Spleen (tissue), 11 donors: ENCODE measurements at regions not wholly inside any gene's neighbourhood (a gene's known extent, or its start where the extent isn't known, plus 50 kb on each side); places are given as distances from the start of the nearest gene placed in this dataset.

Experiments
- DNase-seq: peaks from one replicate; pipeline ENCODE4 v3.0.0-alpha.2; 2020
- H3K27ac ChIP-seq, 8 donors: fragments of 200-600 bp; sonication (generic) in 7 of 8; 1 replicate in 4 of 8; 2 replicates in 4 of 8; pipeline versions ENCODE4 v1.5.0 to v1.8.0; 2016 to 2021; ENCODE audit warnings: inconsistent platforms in 4 of 8, mild to moderate bottlenecking in 4 of 8, moderate library complexity in 1 of 8
- H3K27me3 ChIP-seq, 7 donors: fragments of 200-600 bp; sonication (generic) in 6 of 7; replicated peaks in 1 of 7; 1 replicate in 4 of 7; 2 replicates in 3 of 7; pipeline versions ENCODE4 v1.5.0 to v1.8.0; 2016 to 2021; ENCODE audit warnings: inconsistent platforms in 3 of 7, mild to moderate bottlenecking in 1 of 7
- H3K36me3 ChIP-seq, 6 donors: fragments of 200-600 bp; sonication (generic) in 5 of 6; 1 replicate in 4 of 6; 2 replicates in 2 of 6; pipeline versions ENCODE4 v1.5.0 to v1.8.0; 2016 to 2021; ENCODE audit warnings: inconsistent platforms in 2 of 6
- H3K4me1 ChIP-seq, 6 donors: fragments of 200-600 bp; sonication (generic) in 5 of 6; 1 replicate in 3 of 6; 2 replicates in 3 of 6; pipeline versions ENCODE4 v1.5.0 to v1.8.0; 2016 to 2021; ENCODE audit warnings: inconsistent platforms in 3 of 6
- H3K4me3 ChIP-seq, 8 donors: fragments of 200-600 bp; sonication (generic) in 7 of 8; 1 replicate in 4 of 8; 2 replicates in 4 of 8; pipeline versions ENCODE4 v1.5.0 to v1.8.0; 2016 to 2021; ENCODE audit warnings: inconsistent platforms in 4 of 8, mild to moderate bottlenecking in 4 of 8, moderate library complexity in 2 of 8
- H3K9me3 ChIP-seq, 8 donors: fragments of 200-600 bp; sonication (generic) in 7 of 8; 1 replicate in 4 of 8; 2 replicates in 4 of 8; pipeline versions ENCODE4 v1.5.0 to v1.8.0; 2016 to 2021; ENCODE audit warnings: inconsistent platforms in 4 of 8
- POLR2A ChIP-seq, 3 donors: fragments of 450-650 bp; IDR thresholded peaks; one replicate each; pipeline ENCODE4 v1.5.1; 2017; ENCODE audit warnings: antibody characterized with exemption in 3 of 3, mild to moderate bottlenecking in 1 of 3
- POLR2AphosphoS5 ChIP-seq, 3 donors: sonication (generic); formaldehyde crosslinking; IDR thresholded peaks; one replicate each; pipeline ENCODE4 v1.5.1; 2017; ENCODE audit warnings: antibody characterized with exemption in 3 of 3
- WGBS, 5 donors: extraction: QIAGEN DNeasy Blood & Tissue Kit in 3 of 5; methylation state at CpG; one replicate each; pipeline versions ENCODE4 v1.1.5 to v1.1.7; 2013 to 2018; 5-methylcytosine and 5-hydroxymethylcytosine counted together
- intact Hi-C: fragments of 100-400 bp; cut with DNase I; formaldehyde crosslinking; loops from one replicate; pipeline ENCODE4 v1.15.0; 2023; ENCODE audit warnings: low total_unique reads
- TF ChIP-seq, protein P1 (sequence below), 11 experiments: fragments of 200-600 bp in 7 of 11; fragments of 450-650 bp in 4 of 11; sonication (generic) in 4 of 11; IDR thresholded peaks in 8 of 11; conservative IDR thresholded peaks in 3 of 11; 1 replicate in 7 of 11; 2 replicates in 4 of 11; pipeline versions ENCODE4 v1.4.0 to v1.8.0; 2016 to 2021; ENCODE audit warnings: antibody characterized with exemption in 11 of 11, inconsistent platforms in 4 of 11, mild to moderate bottlenecking in 1 of 11
- donor health status: healthy with polysubstance abuse.
- donor health status: DM: no; HTN: no; CAD: no; lungs with moderate emphysema.
- donor health status: DM: no; HTN: no; CAD: no.
- donor health status: Bipolar disorder and iron deficiency.
- donor health status: healthy.
- donor health status: DM: no; HTN: no; CAD: no.
- donor health status: DM: yes; HTN: yes; CAD: no.

DNA sequence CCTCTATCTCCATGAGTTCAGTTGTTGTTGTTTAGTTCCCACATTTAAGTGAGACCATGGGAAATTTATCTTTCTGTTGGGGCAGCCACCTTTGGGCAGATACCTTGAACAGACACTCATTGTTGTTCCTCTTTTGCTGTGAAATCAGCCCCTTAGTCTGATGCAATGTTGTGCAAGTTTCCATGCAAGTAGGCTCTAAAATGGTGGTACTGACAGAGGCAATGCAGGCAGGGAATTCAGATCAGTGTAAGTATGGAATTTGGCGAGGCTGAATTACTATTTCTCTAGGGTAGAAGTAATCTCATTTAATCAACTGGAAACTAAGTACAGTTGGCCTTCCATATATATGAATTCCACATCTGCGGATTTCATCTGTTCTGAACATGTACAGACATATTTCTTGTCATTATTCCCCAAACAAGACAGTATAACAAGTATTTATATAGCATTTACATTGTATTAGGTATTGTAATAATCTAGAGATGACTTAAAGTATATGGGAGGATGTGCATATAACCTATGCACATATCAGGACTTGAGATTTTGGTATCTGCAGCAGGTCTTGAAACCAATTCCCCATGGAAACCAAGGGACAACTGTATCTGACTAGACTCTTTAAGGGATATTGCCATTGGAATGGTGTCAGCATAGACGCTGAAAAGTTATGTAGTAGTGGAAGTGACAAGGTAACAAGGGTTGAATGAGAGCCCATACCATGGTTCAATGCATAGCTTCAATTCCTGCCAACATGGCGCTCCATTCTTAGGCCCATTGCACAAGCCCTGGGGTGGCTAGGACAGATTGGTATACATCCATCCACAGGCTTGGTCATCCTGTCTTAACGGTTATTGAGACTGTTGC is 281.5 kb upstream of the HTR2A start:
- Histone ChIP-seq H3K27ac (no peak overlapping the region), H3K4me1 (no peaks in the 10 kb centered on the region), H3K36me3 (no peaks in the 10 kb centered on the region), H3K9me3 (no peaks in the 10 kb centered on the region), H3K4me3 (no peak overlapping the region), H3K27me3 (no peaks in the 10 kb centered on the region)
- intact Hi-C loops = no loop called here
- no peak for DNase-seq
- 68 to 93% (median 76%) methylated on average over 5 of the region's 5 CpGs for WGBS, 5 donors
- TF ChIP-seq POLR2A (IDR thresholded peaks at IDR 0.05) (no peak), POLR2AphosphoS5 (IDR thresholded peaks at IDR 0.05) (no peak)
- TF ChIP-seq, protein P1, sequence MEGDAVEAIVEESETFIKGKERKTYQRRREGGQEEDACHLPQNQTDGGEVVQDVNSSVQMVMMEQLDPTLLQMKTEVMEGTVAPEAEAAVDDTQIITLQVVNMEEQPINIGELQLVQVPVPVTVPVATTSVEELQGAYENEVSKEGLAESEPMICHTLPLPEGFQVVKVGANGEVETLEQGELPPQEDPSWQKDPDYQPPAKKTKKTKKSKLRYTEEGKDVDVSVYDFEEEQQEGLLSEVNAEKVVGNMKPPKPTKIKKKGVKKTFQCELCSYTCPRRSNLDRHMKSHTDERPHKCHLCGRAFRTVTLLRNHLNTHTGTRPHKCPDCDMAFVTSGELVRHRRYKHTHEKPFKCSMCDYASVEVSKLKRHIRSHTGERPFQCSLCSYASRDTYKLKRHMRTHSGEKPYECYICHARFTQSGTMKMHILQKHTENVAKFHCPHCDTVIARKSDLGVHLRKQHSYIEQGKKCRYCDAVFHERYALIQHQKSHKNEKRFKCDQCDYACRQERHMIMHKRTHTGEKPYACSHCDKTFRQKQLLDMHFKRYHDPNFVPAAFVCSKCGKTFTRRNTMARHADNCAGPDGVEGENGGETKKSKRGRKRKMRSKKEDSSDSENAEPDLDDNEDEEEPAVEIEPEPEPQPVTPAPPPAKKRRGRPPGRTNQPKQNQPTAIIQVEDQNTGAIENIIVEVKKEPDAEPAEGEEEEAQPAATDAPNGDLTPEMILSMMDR (IDR thresholded peaks at IDR 0.05 in 8 of 11, conservative IDR thresholded peaks at IDR 0.05 in 3 of 11) = no peak

DNA sequence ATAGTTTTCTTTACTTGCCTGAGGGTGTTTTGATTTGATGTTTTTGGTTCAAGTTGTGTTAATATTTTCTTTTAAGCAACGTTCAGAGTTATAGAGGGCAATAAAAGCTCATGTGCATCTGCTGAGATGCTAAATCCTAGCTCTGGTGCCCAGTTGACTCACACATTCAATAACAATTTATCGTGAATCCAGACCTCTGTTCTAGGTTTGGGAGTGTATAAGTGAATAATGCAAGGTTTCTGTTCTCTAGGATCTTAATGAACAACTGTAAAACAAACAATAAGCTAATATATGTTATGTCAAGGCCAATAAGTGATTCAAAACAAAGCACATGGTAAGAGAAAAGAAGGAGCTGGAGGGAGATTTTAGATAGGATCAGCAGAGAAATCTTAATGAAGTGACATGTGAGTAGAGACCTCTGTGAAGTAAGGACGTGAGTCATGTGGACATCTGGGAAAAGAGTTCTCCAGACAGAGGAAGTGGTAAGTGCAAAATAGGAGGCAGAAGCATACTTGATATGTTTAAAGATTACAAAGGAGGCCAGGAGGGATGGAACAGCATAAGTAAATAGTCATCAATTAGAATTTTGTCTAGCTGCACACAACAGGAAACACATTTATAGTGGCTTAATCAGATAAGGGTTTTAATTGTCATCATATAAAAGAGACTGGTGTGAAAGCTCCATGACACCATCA is 278.5 kb upstream of the HTR2A start:
- TF ChIP-seq, protein P1 (IDR thresholded peaks at IDR 0.05 in 8 of 11, conservative IDR thresholded peaks at IDR 0.05 in 3 of 11) = no peak
- TF ChIP-seq POLR2AphosphoS5 (IDR thresholded peaks at IDR 0.05) (no peak), POLR2A (IDR thresholded peaks at IDR 0.05) (no peak)
- intact Hi-C loops = no loop called here
- H3K4me3 ChIP-seq = no peak overlapping the region
- no peak overlapping the region for H3K27ac ChIP-seq
- WGBS, 5 donors = 46 to 56% (median 52%) methylated on average over 3 of the region's 3 CpGs
- H3K4me1 ChIP-seq = no peaks in the 10 kb centered on the region
- no peaks in the 10 kb centered on the region for H3K27me3 ChIP-seq
- no peak for DNase-seq
- H3K36me3 ChIP-seq = no peaks in the 10 kb centered on the region
- no peaks in the 10 kb centered on the region for H3K9me3 ChIP-seq

DNA sequence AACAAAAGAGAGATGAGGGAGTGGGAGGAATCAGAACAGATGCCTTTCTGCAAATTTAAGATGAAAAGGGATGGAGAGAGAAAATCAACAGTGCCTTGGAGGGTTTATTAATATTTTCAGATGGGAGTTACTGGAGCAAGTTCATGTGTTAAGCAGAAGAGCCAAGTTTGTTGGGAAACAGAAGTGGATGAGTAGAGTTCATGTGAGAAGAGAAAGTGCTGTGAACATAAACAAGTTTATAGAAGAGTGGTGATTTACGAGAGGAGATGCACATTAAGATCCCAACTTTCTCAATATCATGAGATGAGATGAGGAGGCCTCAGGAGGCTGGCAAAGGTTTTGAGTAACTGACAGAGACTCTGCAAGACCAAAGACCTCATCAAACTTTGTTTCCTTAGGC is 274.1 kb upstream of the HTR2A start:
- no peak for DNase-seq
- H3K4me3 ChIP-seq = no peak overlapping the region

More for the DNA sequence above, 274.1 kb upstream of the HTR2A start:
- Histone ChIP-seq H3K36me3 (no peaks in the 10 kb centered on the region), H3K9me3 (no peaks in the 10 kb centered on the region), H3K4me1 (no peaks in the 10 kb centered on the region), H3K27ac (no peak overlapping the region), H3K27me3 (no peaks in the 10 kb centered on the region)
- TF ChIP-seq, protein P1 (IDR thresholded peaks at IDR 0.05 in 8 of 11, conservative IDR thresholded peaks at IDR 0.05 in 3 of 11) = no peak
- no peak for TF ChIP-seq POLR2AphosphoS5 (IDR thresholded peaks at IDR 0.05)
- no peak for TF ChIP-seq POLR2A (IDR thresholded peaks at IDR 0.05)
- intact Hi-C loops = no loop called here
- WGBS, 5 donors = 64 to 86% (median 81%) methylated on average over 1 of the region's 1 CpG
